ENCODE measurements at regions not wholly inside any gene's neighbourhood (a gene's known extent, or its start where the extent isn't known, plus 50 kb on each side); places are given as distances from the start of the nearest gene placed in this dataset.

- no peaks in the 10 kb centered on the region for H3K27me3 ChIP-seq (ENCODE audit: insufficient read depth, low read depth, low read length)
- H3K9me2 ChIP-seq (ENCODE audit: insufficient read depth, low read length), result no peaks in the 10 kb centered on the region
- no peak for TF ChIP-seq SMC3 (conservative IDR thresholded peaks at IDR 0.05; ENCODE audit: poor library complexity)
- no peak for TF ChIP-seq EZH2 (IDR thresholded peaks at IDR 0.05; ENCODE audit: borderline replicate concordance, insufficient read depth, low read length, poor library complexity, severe bottlenecking)
- no peak for TF ChIP-seq CTCF (IDR thresholded peaks at IDR 0.05; ENCODE audit: poor library complexity, severe bottlenecking)
- TF ChIP-seq MXI1 (conservative IDR thresholded peaks at IDR 0.05; ENCODE audit: poor library complexity, severe bottlenecking), result no peak
- no peak for TF ChIP-seq EP300 (conservative IDR thresholded peaks at IDR 0.05; ENCODE audit: poor library complexity, severe bottlenecking)
- H2AFZ ChIP-seq (ENCODE audit: low read depth, low read length), result no peak overlapping the region
- no peaks in the 10 kb centered on the region for H4K20me1 ChIP-seq (ENCODE audit: insufficient read depth)
- no peak overlapping the region for H3K27ac ChIP-seq (ENCODE audit: low read length)
- no peak overlapping the region for H3K4me2 ChIP-seq (ENCODE audit: low read length)
- H3K9ac ChIP-seq (ENCODE audit: low read length), result no peak overlapping the region
- H3F3A ChIP-seq (ENCODE audit: insufficient read depth, low read length, poor library complexity, severe bottlenecking), result no peaks in the 10 kb centered on the region
- no peaks in the 10 kb centered on the region for H3K36me3 ChIP-seq (ENCODE audit: insufficient read depth, low read length)
- no peak overlapping the region for H3K4me3 ChIP-seq (ENCODE audit: low read length)
- H3K79me2 ChIP-seq (replicated peaks; ENCODE audit: insufficient read depth, low read length), result no peaks in the 10 kb centered on the region
- H3K9me3 ChIP-seq (ENCODE audit: low read length), result no peaks in the 10 kb centered on the region
Measured at GRCh38 chr12:118467641-118468305, 91.4 kb downstream of the SUDS3 start.

GRCh38 chr12:118472940-118473339 is 96.6 kb downstream of the SUDS3 start:
- Histone ChIP-seq H3K36me3 (ENCODE audit: insufficient read depth, low read length) (no peaks in the 10 kb centered on the region), H3K9me3 (ENCODE audit: low read length) (no peaks in the 10 kb centered on the region), H4K20me1 (ENCODE audit: insufficient read depth) (no peaks in the 10 kb centered on the region), H2AFZ (ENCODE audit: low read depth, low read length) (no peak overlapping the region), H3K4me3 (ENCODE audit: low read length) (no peak overlapping the region), H3F3A (ENCODE audit: insufficient read depth, low read length, poor library complexity, severe bottlenecking) (no peaks in the 10 kb centered on the region), H3K9me2 (ENCODE audit: insufficient read depth, low read length) (no peaks in the 10 kb centered on the region), H3K79me2 (replicated peaks; ENCODE audit: insufficient read depth, low read length) (no peaks in the 10 kb centered on the region), H3K27me3 (ENCODE audit: insufficient read depth, low read depth, low read length) (no peaks in the 10 kb centered on the region), H3K9ac (ENCODE audit: low read length) (no peak overlapping the region), H3K27ac (ENCODE audit: low read length) (no peak overlapping the region), H3K4me2 (ENCODE audit: low read length) (no peak overlapping the region)
- TF ChIP-seq POLR2AphosphoS5 (IDR thresholded peaks at IDR 0.05), result peak; percentile 27
- no peak for TF ChIP-seq EZH2 (IDR thresholded peaks at IDR 0.05; ENCODE audit: borderline replicate concordance, insufficient read depth, low read length, poor library complexity, severe bottlenecking)

GRCh38 chr12:118480235-118480634 is 103.9 kb downstream of the SUDS3 start:
- no peak overlapping the region for H3K4me3 ChIP-seq (ENCODE audit: low read length)
- H3F3A ChIP-seq (ENCODE audit: insufficient read depth, low read length, poor library complexity, severe bottlenecking), result no peaks in the 10 kb centered on the region
- H3K36me3 ChIP-seq (ENCODE audit: insufficient read depth, low read length), result no peaks in the 10 kb centered on the region
- no peaks in the 10 kb centered on the region for H3K27me3 ChIP-seq (ENCODE audit: insufficient read depth, low read depth, low read length)
- H3K27ac ChIP-seq (ENCODE audit: low read length), result no peak overlapping the region
- no peaks in the 10 kb centered on the region for H3K79me2 ChIP-seq (replicated peaks; ENCODE audit: insufficient read depth, low read length)
- no peaks in the 10 kb centered on the region for H3K9me2 ChIP-seq (ENCODE audit: insufficient read depth, low read length)
- H3K9ac ChIP-seq (ENCODE audit: low read length), result no peak overlapping the region
- no peak overlapping the region for H3K4me2 ChIP-seq (ENCODE audit: low read length)
- no peaks in the 10 kb centered on the region for H4K20me1 ChIP-seq (ENCODE audit: insufficient read depth)
- H3K9me3 ChIP-seq (ENCODE audit: low read length), result no peaks in the 10 kb centered on the region
- TF ChIP-seq EP300 (conservative IDR thresholded peaks at IDR 0.05; ENCODE audit: poor library complexity, severe bottlenecking) (no peak), MXI1 (conservative IDR thresholded peaks at IDR 0.05; ENCODE audit: poor library complexity, severe bottlenecking) (no peak), SMC3 (conservative IDR thresholded peaks at IDR 0.05; ENCODE audit: poor library complexity) (no peak), CTCF (IDR thresholded peaks at IDR 0.05; ENCODE audit: poor library complexity, severe bottlenecking) (no peak), RAD21 (conservative IDR thresholded peaks at IDR 0.05) (no peak), REST (IDR thresholded peaks at IDR 0.05; ENCODE audit: borderline replicate concordance) (no peak), EZH2 (IDR thresholded peaks at IDR 0.05; ENCODE audit: borderline replicate concordance, insufficient read depth, low read length, poor library complexity, severe bottlenecking) (no peak), TAF1 (IDR thresholded peaks at IDR 0.05; ENCODE audit: low read depth) (no peak), POLR2AphosphoS5 (IDR thresholded peaks at IDR 0.05) (no peak)
- H2AFZ ChIP-seq (ENCODE audit: low read depth, low read length), result no peak overlapping the region
